LNCaP clone FGC (cell line): ENCODE measurements at regions not wholly inside any gene's neighbourhood (a gene's known extent, or its start where the extent isn't known, plus 50 kb on each side); places are given as distances from the start of the nearest gene placed in this dataset.

Source experiments
- DNase-seq: peaks from one replicate; pipeline ENCODE4 v3.0.0-alpha.2; 2011; ENCODE audit warnings: low read depth
- H3K4me3 ChIP-seq: 2 replicates; pipeline ENCODE4 v1.5.1; 2011; ENCODE audit warnings: mild to moderate bottlenecking, low read depth, low read length, control low read depth
- CTCF ChIP-seq: IDR thresholded peaks from 2 replicates; pipeline ENCODE4 v1.5.1; 2012; ENCODE audit warnings: mild to moderate bottlenecking; ENCODE audit not compliant: control insufficient read depth, insufficient read depth; ENCODE audit errors: extremely low read depth

- H3K4me3 ChIP-seq, result no peak overlapping the region
- TF ChIP-seq CTCF, result no peak
- no peak for DNase-seq
Measured at GRCh38 chr2:116924509-116924908, 890.0 kb upstream of the DDX18 start.

- no peak for DNase-seq
- no peak overlapping the region for H3K4me3 ChIP-seq
- TF ChIP-seq CTCF, result no peak
Measured at GRCh38 chr2:116935097-116935814, 879.2 kb upstream of the DDX18 start.

GRCh38 chr2:116948258-116948657 is 866.2 kb upstream of the DDX18 start:
- DNase-seq, result no peak
- TF ChIP-seq CTCF, result no peak
- H3K4me3 ChIP-seq, result no peak overlapping the region

- no peak for DNase-seq
- no peak for TF ChIP-seq CTCF
- H3K4me3 ChIP-seq, result no peak overlapping the region
Measured at GRCh38 chr2:116949249-116949648, 865.2 kb upstream of the DDX18 start.

GRCh38 chr2:116952254-116952653 is 862.2 kb upstream of the DDX18 start:
- TF ChIP-seq CTCF, result peak; percentile 54
- no peak for DNase-seq
- H3K4me3 ChIP-seq, result no peak overlapping the region

- H3K4me3 ChIP-seq, result no peak overlapping the region
- DNase-seq, result no peak
- no peak for TF ChIP-seq CTCF
Measured at GRCh38 chr2:116955646-116956045, 858.8 kb upstream of the DDX18 start.

GRCh38 chr2:116975608-116976007 is 838.9 kb upstream of the DDX18 start:
- no peak for TF ChIP-seq CTCF
- H3K4me3 ChIP-seq, result no peak overlapping the region
- DNase-seq, result no peak
